ENCODE measurements at regions not wholly inside any gene's neighbourhood (a gene's known extent, or its start where the extent isn't known, plus 50 kb on each side); places are given as distances from the start of the nearest gene placed in this dataset.
"Not testable (repeated sequence)": the region's sequence is repeated elsewhere in the genome, so short reads cannot be mapped to it uniquely, and the experiment has no call there.

DNA sequence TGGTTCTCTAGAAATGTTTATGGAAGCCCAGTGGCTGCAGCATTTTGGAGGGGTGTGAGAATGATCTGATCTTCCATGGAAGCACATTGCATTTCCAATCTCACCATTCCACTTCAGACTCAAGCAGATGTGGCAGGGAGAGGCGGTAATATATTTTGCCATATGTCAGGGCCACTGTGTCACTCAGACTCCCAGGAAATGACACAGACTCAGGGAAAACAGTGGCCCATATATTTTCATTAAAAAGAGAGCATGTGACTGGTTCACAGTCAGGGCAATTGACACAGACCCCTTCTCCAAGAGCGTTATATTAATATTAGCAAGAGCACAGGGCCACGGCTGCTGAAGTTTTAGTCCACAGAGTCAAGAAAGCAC, 149.3 kb upstream of the NRP1 start:
- no peak for DNase-seq (ENCODE audit: low read depth)
- TF ChIP-seq CTCF (conservative IDR thresholded peaks at IDR 0.05; ENCODE audit: low read depth, low read length): no peak
- no peak overlapping the region for H3K4me3 ChIP-seq (ENCODE audit: low read depth, low read length)

DNA sequence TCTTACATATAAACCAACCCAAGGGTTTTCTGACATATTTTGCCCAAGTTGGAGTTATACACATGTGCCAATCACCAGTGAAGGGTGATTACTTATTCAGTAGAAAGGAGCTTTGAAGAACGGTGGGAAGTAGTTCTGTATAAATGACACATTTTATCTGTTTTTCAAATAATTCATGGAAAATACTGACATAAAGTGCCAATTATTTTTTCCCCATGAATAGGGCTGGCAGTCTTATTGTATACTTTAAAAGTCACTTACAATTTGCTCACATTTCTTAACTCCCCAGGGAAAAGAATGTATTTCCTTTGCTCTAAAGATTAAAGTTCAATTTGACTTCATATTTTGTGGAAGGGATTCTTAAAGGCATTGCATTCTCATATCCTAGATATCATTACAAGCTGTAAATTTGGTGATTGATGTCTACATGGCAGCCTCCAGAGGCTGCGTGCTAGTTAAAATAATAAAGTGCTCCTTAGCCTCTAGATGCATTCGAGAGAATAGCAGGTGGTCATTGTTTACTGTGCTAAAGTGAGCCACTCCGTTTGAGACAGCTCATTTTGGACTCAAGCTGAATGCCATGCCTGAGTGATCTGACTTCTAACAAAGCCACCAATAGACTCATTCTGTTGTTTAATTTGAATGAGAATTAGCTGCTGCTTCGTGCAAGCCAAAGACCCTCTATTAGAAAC, 148.8 kb upstream of the NRP1 start:
- no peak overlapping the region for H3K4me3 ChIP-seq (ENCODE audit: low read depth, low read length)
- no peak for DNase-seq (ENCODE audit: low read depth)
- TF ChIP-seq CTCF (conservative IDR thresholded peaks at IDR 0.05; ENCODE audit: low read depth, low read length): no peak

- no peak for TF ChIP-seq CTCF (conservative IDR thresholded peaks at IDR 0.05; ENCODE audit: low read depth, low read length)
- DNase-seq (ENCODE audit: low read depth): no peak
- H3K4me3 ChIP-seq (ENCODE audit: low read depth, low read length): no peak overlapping the region
Observed at GRCh38 chr10:33482486-33482885, 148.0 kb upstream of the NRP1 start.

DNA sequence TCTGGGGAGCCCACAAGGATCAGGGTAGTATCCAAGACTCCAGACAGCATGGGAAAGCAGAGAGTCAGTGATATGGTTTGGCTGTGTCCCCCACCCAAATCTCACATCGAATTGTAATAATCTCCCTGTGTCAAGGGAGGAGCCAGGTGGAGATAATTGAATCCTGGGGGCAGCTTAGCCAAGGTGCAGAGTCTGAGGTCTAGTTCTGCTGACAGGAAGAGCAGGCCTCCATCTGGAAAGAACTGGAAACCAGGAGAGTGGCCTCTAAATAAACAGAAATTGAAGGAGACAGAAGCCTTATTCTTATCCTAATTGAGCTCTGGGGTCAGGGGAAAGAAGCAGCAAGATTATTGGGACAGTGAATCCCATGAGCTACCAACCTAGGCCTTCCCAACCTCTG, 146.7 kb upstream of the NRP1 start:
- H3K4me3 ChIP-seq (ENCODE audit: low read depth, low read length): no peak overlapping the region
- no peak for DNase-seq (ENCODE audit: low read depth)
- no peak for TF ChIP-seq CTCF (conservative IDR thresholded peaks at IDR 0.05; ENCODE audit: low read depth, low read length)

DNA sequence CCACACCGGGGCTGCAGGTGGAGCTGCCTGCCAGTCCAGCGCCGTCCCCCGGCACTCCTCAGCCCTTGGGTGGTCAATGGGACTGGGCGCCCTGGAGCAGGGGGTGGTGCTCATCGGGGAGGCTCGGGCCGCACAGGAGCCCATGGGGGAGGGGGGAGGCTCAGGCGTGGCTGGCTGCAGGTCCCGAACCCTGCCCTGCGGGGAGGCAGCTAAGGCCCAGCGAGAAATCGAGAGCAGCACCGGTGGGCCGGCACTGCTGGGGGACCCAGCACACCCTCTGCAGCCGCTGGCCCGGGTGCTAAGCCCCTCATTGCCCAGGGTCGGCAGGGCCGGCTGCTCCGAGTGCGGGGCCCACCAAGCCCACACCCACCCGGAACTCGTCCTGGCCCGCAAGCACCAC, 145.9 kb upstream of the NRP1 start:
- DNase-seq (ENCODE audit: low read depth): not testable (repeated sequence)

GRCh38 chr10:33478675-33479125, 144.2 kb upstream of the NRP1 start:
- TF ChIP-seq CTCF (conservative IDR thresholded peaks at IDR 0.05; ENCODE audit: low read depth, low read length): no peak
- no peak for DNase-seq (ENCODE audit: low read depth)
- no peak overlapping the region for H3K4me3 ChIP-seq (ENCODE audit: low read depth, low read length)

More for the DNA sequence above, 145.9 kb upstream of the NRP1 start:
- H3K4me3 ChIP-seq (ENCODE audit: low read depth, low read length): not testable (repeated sequence)

DNA sequence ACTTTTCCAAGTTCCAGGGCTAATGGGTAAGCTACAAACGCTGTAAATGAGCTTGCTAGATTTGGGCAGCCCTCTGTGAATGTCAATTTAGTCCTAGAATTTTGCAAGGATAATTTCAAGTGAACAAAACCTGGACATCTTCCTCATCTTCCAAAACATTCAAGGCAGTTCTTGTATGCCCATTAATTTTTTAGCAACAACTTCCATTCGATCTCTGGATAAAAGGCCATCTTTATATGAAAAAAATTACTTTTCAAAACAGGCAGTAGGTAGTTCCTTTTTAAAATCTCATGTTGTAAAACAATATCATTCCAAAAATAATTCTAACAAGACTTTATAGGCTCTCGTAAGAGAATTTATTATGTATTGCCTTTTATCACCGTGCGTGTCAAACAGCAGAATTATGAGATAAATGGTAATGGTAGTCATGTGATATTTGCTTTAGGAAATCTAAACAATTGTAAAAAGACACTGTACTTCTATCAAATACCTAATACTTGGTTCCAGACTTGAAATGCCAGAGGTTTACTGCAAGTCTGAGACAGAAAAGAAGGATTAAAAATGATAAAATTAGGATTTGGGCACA, 143.7 kb upstream of the NRP1 start:
- H3K4me3 ChIP-seq (ENCODE audit: low read depth, low read length): no peak overlapping the region
- TF ChIP-seq CTCF (conservative IDR thresholded peaks at IDR 0.05; ENCODE audit: low read depth, low read length): no peak

More for the DNA sequence above, 143.7 kb upstream of the NRP1 start:
- DNase-seq (ENCODE audit: low read depth): no peak
